Trophoblast cell (in vitro differentiated cells and primary cell): ENCODE measurements at regions not wholly inside any gene's neighbourhood (a gene's known extent, or its start where the extent isn't known, plus 50 kb on each side); places are given as distances from the start of the nearest gene placed in this dataset.

Experiments used
- DNase-seq, 2 donors: peaks; one replicate each; pipeline ENCODE4 v3.0.0-alpha.2; 2016
- H2AFZ ChIP-seq: 2 replicates; pipeline ENCODE4 v1.6.1; 2013; ENCODE audit warnings: low read length, moderate library complexity, mild to moderate bottlenecking; ENCODE audit not compliant: insufficient read depth, poor library complexity
- H2AK5ac ChIP-seq: 2 replicates; pipeline ENCODE4 v1.6.1; 2013; ENCODE audit warnings: mild to moderate bottlenecking, low read length
- H2BK120ac ChIP-seq: 2 replicates; pipeline ENCODE4 v1.6.1; 2013; ENCODE audit warnings: low read length, mild to moderate bottlenecking, moderate library complexity; ENCODE audit not compliant: insufficient read depth, poor library complexity
- H2BK12ac ChIP-seq: 2 replicates; pipeline ENCODE4 v1.6.1; 2013; ENCODE audit warnings: mild to moderate bottlenecking, low read length, moderate library complexity
- H2BK5ac ChIP-seq: 2 replicates; pipeline ENCODE4 v1.6.1; 2013; ENCODE audit warnings: low read length, low read depth, moderate library complexity, mild to moderate bottlenecking; ENCODE audit not compliant: poor library complexity
- H3K14ac ChIP-seq: 2 replicates; pipeline ENCODE4 v1.6.1; 2013; ENCODE audit warnings: mild to moderate bottlenecking, low read length
- H3K18ac ChIP-seq: 2 replicates; pipeline ENCODE4 v1.6.1; 2013; ENCODE audit warnings: mild to moderate bottlenecking, low read length
- H3K23ac ChIP-seq: 2 replicates; pipeline ENCODE4 v1.6.1; 2013; ENCODE audit warnings: low read length
- H3K27ac ChIP-seq: 2 replicates; pipeline ENCODE4 v1.5.1; 2013; ENCODE audit warnings: low read depth, mild to moderate bottlenecking, inconsistent platforms, low read length, moderate library complexity
- H3K27me3 ChIP-seq: 2 replicates; pipeline ENCODE4 v1.6.1; 2013; ENCODE audit warnings: inconsistent platforms, mild to moderate bottlenecking, low read length, moderate library complexity; ENCODE audit not compliant: insufficient read depth
- H3K36me3 ChIP-seq, 2 experiments: 1 replicate in 1 of 2; 2 replicates in 1 of 2; pipeline ENCODE4 v1.6.1; 2013; ENCODE audit warnings: low read length in 2 of 2, mild to moderate bottlenecking in 2 of 2, moderate library complexity in 1 of 2; ENCODE audit not compliant: insufficient read depth in 2 of 2, control insufficient read depth in 1 of 2
- H3K4ac ChIP-seq: 2 replicates; pipeline ENCODE4 v1.6.1; 2013; ENCODE audit warnings: low read depth, mild to moderate bottlenecking, low read length, moderate library complexity
- H3K4me1 ChIP-seq, 2 experiments: 1 replicate in 1 of 2; 2 replicates in 1 of 2; pipeline ENCODE4 v1.6.1; 2013; ENCODE audit warnings: low read length in 2 of 2, mild to moderate bottlenecking in 2 of 2, moderate library complexity in 1 of 2; ENCODE audit not compliant: insufficient read depth in 2 of 2, control insufficient read depth in 1 of 2
- H3K4me2 ChIP-seq: 2 replicates; pipeline ENCODE4 v1.6.1; 2013; ENCODE audit warnings: inconsistent platforms, mild to moderate bottlenecking, low read length, moderate library complexity
- H3K4me3 ChIP-seq: 2 replicates; pipeline ENCODE4 v1.5.1; 2013; ENCODE audit warnings: mild to moderate bottlenecking, low read depth, low read length, inconsistent platforms
- H3K79me1 ChIP-seq: one replicate; pipeline ENCODE4 v1.6.1; 2013; ENCODE audit warnings: low read length
- H3K79me2 ChIP-seq: 2 replicates; pipeline ENCODE4 v1.6.1; 2013; ENCODE audit warnings: low read length, mild to moderate bottlenecking; ENCODE audit not compliant: control insufficient read depth, insufficient read depth, poor library complexity
- H3K9ac ChIP-seq: 2 replicates; pipeline ENCODE4 v1.6.1; 2013; ENCODE audit warnings: mild to moderate bottlenecking, low read length
- H3K9me3 ChIP-seq: 2 replicates; pipeline ENCODE4 v1.6.1; 2013; ENCODE audit warnings: low read depth, mild to moderate bottlenecking, control low read depth, inconsistent platforms, low read length; ENCODE audit not compliant: insufficient read depth
- H4K12ac ChIP-seq: 2 replicates; pipeline ENCODE4 v1.6.1; 2013; ENCODE audit warnings: low read depth, mild to moderate bottlenecking, low read length, moderate library complexity
- H4K8ac ChIP-seq: 2 replicates; pipeline ENCODE4 v1.6.1; 2013; ENCODE audit warnings: low read depth, mild to moderate bottlenecking, low read length, moderate library complexity
- H4K91ac ChIP-seq: one replicate; pipeline ENCODE4 v1.6.1; 2013; ENCODE audit warnings: low read depth, mild to moderate bottlenecking, low read length, moderate library complexity
- WGBS: extraction: QIAGEN DNeasy Blood & Tissue Kit; methylation state at CpG from one replicate; pipeline ENCODE4 v1.1.7; 2013; ENCODE audit warnings: missing lambda C conversion rate; ENCODE audit not compliant: insufficient read length, insufficient coverage; ENCODE audit errors: extremely low coverage; 5-methylcytosine and 5-hydroxymethylcytosine counted together

- H2BK5ac ChIP-seq: no peak overlapping the region
- H3K18ac ChIP-seq: no peak overlapping the region
- peak; percentile 5 to 62 for DNase-seq
- H4K8ac ChIP-seq: no peak overlapping the region
- H3K4me3 ChIP-seq: no peak overlapping the region
- no peaks in the 10 kb centered on the region for H3K79me1 ChIP-seq
- H4K91ac ChIP-seq: no peak overlapping the region
- H3K36me3 ChIP-seq: no peaks in the 10 kb centered on the region
- H3K4me1 ChIP-seq: no peaks in the 10 kb centered on the region
- no peak overlapping the region for H2BK12ac ChIP-seq
- no peak overlapping the region for H3K27ac ChIP-seq
- no peak overlapping the region for H3K4me2 ChIP-seq
- no peak overlapping the region for H3K9ac ChIP-seq
- H4K12ac ChIP-seq: no peak overlapping the region
- no peak overlapping the region for H2BK120ac ChIP-seq
- no peak overlapping the region for H3K23ac ChIP-seq
- H2AFZ ChIP-seq: no peak overlapping the region
- WGBS: no CpG with 5 or more reads among the region's 3 CpGs
- no peak overlapping the region for H3K4ac ChIP-seq
- H3K14ac ChIP-seq: no peak overlapping the region
- no peaks in the 10 kb centered on the region for H3K9me3 ChIP-seq
- no peaks in the 10 kb centered on the region for H3K79me2 ChIP-seq
- H2AK5ac ChIP-seq: no peak overlapping the region
- no peaks in the 10 kb centered on the region for H3K27me3 ChIP-seq
These were observed 138.9 kb upstream of the INPP4B start for GRCh38 chr4:142984871-142985585.

- no CpG with 5 or more reads among the region's 5 CpGs for WGBS
- Histone ChIP-seq H3K27me3 (no peaks in the 10 kb centered on the region), H2AK5ac (no peak overlapping the region)
These were observed 168.5 kb upstream of the USP38 start for GRCh38 chr4:143016171-143016570.

GRCh38 chr4:143017210-143017609 is 167.5 kb upstream of the USP38 start:
- no peaks in the 10 kb centered on the region for H3K79me2 ChIP-seq
- H2BK5ac ChIP-seq: no peak overlapping the region
- H2AK5ac ChIP-seq: no peak overlapping the region
- H3K4ac ChIP-seq: no peak overlapping the region
- no peak overlapping the region for H3K4me3 ChIP-seq
- no peaks in the 10 kb centered on the region for H3K79me1 ChIP-seq
- no peak overlapping the region for H2AFZ ChIP-seq
- no peaks in the 10 kb centered on the region for H3K36me3 ChIP-seq
- H2BK12ac ChIP-seq: no peak overlapping the region
- H3K4me2 ChIP-seq: no peak overlapping the region
- no peak overlapping the region for H3K18ac ChIP-seq
- no peaks in the 10 kb centered on the region for H3K4me1 ChIP-seq
- H3K27ac ChIP-seq: no peak overlapping the region
- no peak overlapping the region for H3K23ac ChIP-seq
- no peaks in the 10 kb centered on the region for H3K27me3 ChIP-seq
- no peak overlapping the region for H4K91ac ChIP-seq
- DNase-seq: no peak
- H3K9me3 ChIP-seq: no peaks in the 10 kb centered on the region
- no peak overlapping the region for H3K9ac ChIP-seq
- no CpG with 5 or more reads among the region's 3 CpGs for WGBS
- H4K12ac ChIP-seq: no peak overlapping the region
- H3K14ac ChIP-seq: no peak overlapping the region
- no peak overlapping the region for H2BK120ac ChIP-seq
- H4K8ac ChIP-seq: no peak overlapping the region

More at GRCh38 chr4:143016171-143016570, 168.5 kb upstream of the USP38 start:
- Histone ChIP-seq H3K79me1 (no peaks in the 10 kb centered on the region), H3K9me3 (no peaks in the 10 kb centered on the region), H3K14ac (no peak overlapping the region), H3K9ac (no peak overlapping the region), H3K23ac (no peak overlapping the region), H2BK12ac (no peak overlapping the region), H4K8ac (no peak overlapping the region), H3K18ac (no peak overlapping the region), H4K12ac (no peak overlapping the region), H3K4me2 (no peak overlapping the region), H2AFZ (no peak overlapping the region), H3K79me2 (no peaks in the 10 kb centered on the region), H2BK5ac (no peak overlapping the region), H4K91ac (no peak overlapping the region), H3K4me1 (no peaks in the 10 kb centered on the region), H3K27ac (no peak overlapping the region), H3K4ac (no peak overlapping the region), H2BK120ac (no peak overlapping the region), H3K4me3 (no peak overlapping the region), H3K36me3 (no peaks in the 10 kb centered on the region)
- no peak for DNase-seq

GRCh38 chr4:143019351-143019750 is 165.4 kb upstream of the USP38 start:
- no CpG with 5 or more reads among the region's 4 CpGs for WGBS
- Histone ChIP-seq H3K23ac (no peak overlapping the region), H4K8ac (no peak overlapping the region)

More at GRCh38 chr4:143019351-143019750, 165.4 kb upstream of the USP38 start:
- Histone ChIP-seq H3K4me1 (no peaks in the 10 kb centered on the region), H2AK5ac (no peak overlapping the region), H3K79me1 (no peaks in the 10 kb centered on the region), H3K4ac (no peak overlapping the region), H2BK5ac (no peak overlapping the region), H3K36me3 (no peaks in the 10 kb centered on the region), H3K9me3 (no peaks in the 10 kb centered on the region), H4K12ac (no peak overlapping the region), H3K27me3 (no peaks in the 10 kb centered on the region), H3K27ac (no peak overlapping the region), H2AFZ (no peak overlapping the region), H4K91ac (no peak overlapping the region), H3K14ac (no peak overlapping the region), H3K4me2 (no peak overlapping the region), H3K4me3 (no peak overlapping the region), H3K9ac (no peak overlapping the region), H3K79me2 (no peaks in the 10 kb centered on the region), H2BK120ac (no peak overlapping the region), H2BK12ac (no peak overlapping the region), H3K18ac (no peak overlapping the region)
- DNase-seq: no peak
